DOHH2 (cell line): ENCODE measurements at regions not wholly inside any gene's neighbourhood (a gene's known extent, or its start where the extent isn't known, plus 50 kb on each side); places are given as distances from the start of the nearest gene placed in this dataset.

ENCODE experiments used
- H3F3A ChIP-seq: fragments of 200-600 bp; sonication (generic), shearing (Covaris generic); 2 replicates; pipeline ENCODE4 v1.6.0; 2016; ENCODE audit warnings: antibody characterized with exemption, mild to moderate bottlenecking; ENCODE audit not compliant: control insufficient read depth, insufficient read depth
- H3K27ac ChIP-seq: fragments of 200-600 bp; sonication (generic); 2 replicates; pipeline ENCODE4 v1.5.1; 2014; ENCODE audit warnings: low read depth, mild to moderate bottlenecking, low read length, moderate library complexity
- H3K27me3 ChIP-seq: fragments of 200-600 bp; sonication (generic); 2 replicates; pipeline ENCODE4 v1.6.1; 2014; ENCODE audit warnings: mild to moderate bottlenecking, low read length, mixed read lengths; ENCODE audit not compliant: control insufficient read depth
- H3K36me3 ChIP-seq: fragments of 200-600 bp; sonication (generic); 2 replicates; pipeline ENCODE4 v1.6.1; 2014; ENCODE audit warnings: mild to moderate bottlenecking, low read length, moderate library complexity, mixed read lengths; ENCODE audit not compliant: control insufficient read depth
- H3K4me1 ChIP-seq: fragments of 200-600 bp; sonication (generic); 2 replicates; pipeline ENCODE4 v1.6.1; 2014; ENCODE audit warnings: mild to moderate bottlenecking, low read length, mixed read lengths; ENCODE audit not compliant: control insufficient read depth
- H3K4me2 ChIP-seq: fragments of 200-600 bp; sonication (generic); 2 replicates; pipeline ENCODE4 v1.6.0; 2014; ENCODE audit warnings: mild to moderate bottlenecking, low read length, moderate library complexity
- H3K4me3 ChIP-seq: fragments of 200-600 bp; sonication (generic); 2 replicates; pipeline ENCODE4 v1.5.1; 2014; ENCODE audit warnings: mild to moderate bottlenecking, low read length, mixed read lengths
- H3K79me2 ChIP-seq: fragments of 200-600 bp; sonication (generic); 2 replicates; pipeline ENCODE4 v1.6.1; 2014; ENCODE audit warnings: mild to moderate bottlenecking, low read length, mixed read lengths; ENCODE audit not compliant: control insufficient read depth
- H3K9me2 ChIP-seq: fragments of 200-600 bp; sonication (generic); replicated peaks from 2 replicates; pipeline ENCODE4 v1.6.1; 2014; ENCODE audit warnings: mild to moderate bottlenecking, low read length, mixed read lengths; ENCODE audit not compliant: control insufficient read depth
- H3K9me3 ChIP-seq: fragments of 200-600 bp; sonication (generic); 2 replicates; pipeline ENCODE4 v1.6.1; 2014; ENCODE audit warnings: antibody characterized with exemption, low read length, mixed read lengths; ENCODE audit not compliant: control insufficient read depth, insufficient read depth
- H4K20me1 ChIP-seq: fragments of 200-600 bp; sonication (generic); 2 replicates; pipeline ENCODE4 v1.6.0; 2014; ENCODE audit warnings: low read depth, mild to moderate bottlenecking, antibody characterized with exemption, low read length, moderate library complexity; ENCODE audit not compliant: control insufficient read depth, insufficient read depth
- EZH2phosphoT487 ChIP-seq: fragments of 200-600 bp; sonication (generic); IDR thresholded peaks from 2 replicates; pipeline ENCODE4 v1.6.1; 2017; ENCODE audit warnings: borderline replicate concordance, mild to moderate bottlenecking, antibody characterized with exemption, low read length, moderate library complexity, mixed read lengths
- TF ChIP-seq, protein P1 (sequence below): fragments of 200-600 bp; sonication (generic); IDR thresholded peaks from one replicate; pipeline ENCODE4 v1.5.1; 2014; ENCODE audit warnings: antibody characterized with exemption, mild to moderate bottlenecking, low read depth, low read length; ENCODE audit not compliant: poor library complexity, severe bottlenecking

DNA sequence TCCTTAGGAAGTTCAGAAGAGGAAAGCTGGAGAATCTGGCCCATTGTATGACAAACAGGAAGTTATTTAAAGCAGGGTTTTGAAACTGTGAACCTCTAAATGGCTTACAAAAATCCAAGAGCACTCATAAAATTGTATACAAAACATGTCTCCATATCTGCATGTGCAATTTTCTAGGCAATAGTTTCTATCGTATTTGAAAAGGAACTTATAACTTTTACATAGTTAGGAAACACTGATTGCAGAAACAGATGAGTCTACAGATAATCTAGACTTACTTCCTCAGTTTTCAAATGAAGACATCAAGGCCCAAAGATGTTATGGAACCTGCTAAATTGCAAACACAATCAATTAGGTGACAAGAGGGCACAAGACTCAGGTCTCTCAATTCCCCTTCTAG is 53.3 kb upstream of the ETV6 start:
- no peaks in the 10 kb centered on the region for H3F3A ChIP-seq
- H3K9me2 ChIP-seq = no peaks in the 10 kb centered on the region
- H4K20me1 ChIP-seq = no peaks in the 10 kb centered on the region
- no peaks in the 10 kb centered on the region for H3K79me2 ChIP-seq
- H3K4me1 ChIP-seq = no peaks in the 10 kb centered on the region
- no peak overlapping the region for H3K27ac ChIP-seq
- H3K36me3 ChIP-seq = no peaks in the 10 kb centered on the region
- TF ChIP-seq EZH2phosphoT487 = no peak
- TF ChIP-seq, protein P1, sequence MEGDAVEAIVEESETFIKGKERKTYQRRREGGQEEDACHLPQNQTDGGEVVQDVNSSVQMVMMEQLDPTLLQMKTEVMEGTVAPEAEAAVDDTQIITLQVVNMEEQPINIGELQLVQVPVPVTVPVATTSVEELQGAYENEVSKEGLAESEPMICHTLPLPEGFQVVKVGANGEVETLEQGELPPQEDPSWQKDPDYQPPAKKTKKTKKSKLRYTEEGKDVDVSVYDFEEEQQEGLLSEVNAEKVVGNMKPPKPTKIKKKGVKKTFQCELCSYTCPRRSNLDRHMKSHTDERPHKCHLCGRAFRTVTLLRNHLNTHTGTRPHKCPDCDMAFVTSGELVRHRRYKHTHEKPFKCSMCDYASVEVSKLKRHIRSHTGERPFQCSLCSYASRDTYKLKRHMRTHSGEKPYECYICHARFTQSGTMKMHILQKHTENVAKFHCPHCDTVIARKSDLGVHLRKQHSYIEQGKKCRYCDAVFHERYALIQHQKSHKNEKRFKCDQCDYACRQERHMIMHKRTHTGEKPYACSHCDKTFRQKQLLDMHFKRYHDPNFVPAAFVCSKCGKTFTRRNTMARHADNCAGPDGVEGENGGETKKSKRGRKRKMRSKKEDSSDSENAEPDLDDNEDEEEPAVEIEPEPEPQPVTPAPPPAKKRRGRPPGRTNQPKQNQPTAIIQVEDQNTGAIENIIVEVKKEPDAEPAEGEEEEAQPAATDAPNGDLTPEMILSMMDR = no peak
- 0 out of 2 replicates have a peak, but pooled peaks cover 5% of the 10 kb centered on the region for H3K27me3 ChIP-seq
- H3K4me2 ChIP-seq = no peak overlapping the region
- no peak overlapping the region for H3K4me3 ChIP-seq
- H3K9me3 ChIP-seq = no peaks in the 10 kb centered on the region

- no peaks in the 10 kb centered on the region for H3K9me3 ChIP-seq
- no peaks in the 10 kb centered on the region for H4K20me1 ChIP-seq
- H3K36me3 ChIP-seq = no peaks in the 10 kb centered on the region
- no peaks in the 10 kb centered on the region for H3K4me1 ChIP-seq
- no peaks in the 10 kb centered on the region for H3K79me2 ChIP-seq
- H3F3A ChIP-seq = no peaks in the 10 kb centered on the region
- no peak for TF ChIP-seq EZH2phosphoT487
- TF ChIP-seq, protein P1 = no peak
- no peak overlapping the region for H3K4me3 ChIP-seq
- H3K9me2 ChIP-seq = no peaks in the 10 kb centered on the region
- no peak overlapping the region for H3K4me2 ChIP-seq
- 0 out of 2 replicates have a peak, but pooled peaks cover 5% of the 10 kb centered on the region for H3K27me3 ChIP-seq
- H3K27ac ChIP-seq = no peak overlapping the region
These were observed 50.6 kb upstream of the ETV6 start for GRCh38 chr12:11598900-11599299.
